ENCODE measurements at regions not wholly inside any gene's neighbourhood (a gene's known extent, or its start where the extent isn't known, plus 50 kb on each side); places are given as distances from the start of the nearest gene placed in this dataset.

- TF ChIP-seq CTCF (IDR thresholded peaks at IDR 0.05) (no peak), EP300 (IDR thresholded peaks at IDR 0.05) (no peak), POLR2A (IDR thresholded peaks at IDR 0.05) (no peak)
Observed at GRCh38 chr4:20151436-20151835, 100.3 kb upstream of the SLIT2 start.
